ENCODE measurements at regions not wholly inside any gene's neighbourhood (a gene's known extent, or its start where the extent isn't known, plus 50 kb on each side); places are given as distances from the start of the nearest gene placed in this dataset.

DNA sequence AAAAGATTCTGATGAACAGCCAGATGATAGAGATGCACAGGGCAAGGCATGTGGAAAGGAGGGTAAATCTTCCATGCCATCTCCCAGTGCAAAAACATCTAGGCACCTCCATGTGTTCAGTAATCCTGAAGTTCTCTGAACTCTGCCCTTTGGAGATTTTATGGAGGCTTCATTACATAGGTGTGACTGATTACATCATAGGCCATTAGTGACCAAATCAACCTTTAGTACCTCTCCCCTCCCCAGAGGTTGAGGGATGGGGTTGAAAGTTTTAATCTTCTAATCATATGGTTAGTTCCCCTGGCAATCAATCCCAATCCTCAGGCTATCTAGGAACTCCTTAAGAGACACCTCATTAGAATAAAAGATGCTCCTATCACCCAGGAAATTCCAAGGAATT, 2190.2 kb upstream of the PIK3C3 start:
- no peak for DNase-seq

DNA sequence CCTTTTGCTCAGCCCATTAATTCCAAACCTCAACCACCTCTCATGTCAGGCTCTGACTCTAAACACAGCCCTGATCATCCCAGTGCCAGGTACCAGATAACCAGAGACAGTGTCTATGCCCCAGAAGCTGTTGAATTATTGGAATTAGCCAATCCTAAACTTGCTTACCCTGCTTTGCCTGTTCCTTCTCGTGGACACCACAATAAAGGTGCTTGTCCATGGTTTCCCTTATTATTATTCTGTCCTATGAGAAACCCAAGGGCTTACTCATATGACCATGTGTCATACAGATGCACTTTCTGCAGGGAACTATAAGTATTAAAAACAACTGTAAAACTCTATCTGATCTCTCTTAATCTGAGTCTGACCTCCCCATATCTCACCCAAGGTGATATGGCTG, 2193.8 kb upstream of the PIK3C3 start:
- no peak for DNase-seq

DNA sequence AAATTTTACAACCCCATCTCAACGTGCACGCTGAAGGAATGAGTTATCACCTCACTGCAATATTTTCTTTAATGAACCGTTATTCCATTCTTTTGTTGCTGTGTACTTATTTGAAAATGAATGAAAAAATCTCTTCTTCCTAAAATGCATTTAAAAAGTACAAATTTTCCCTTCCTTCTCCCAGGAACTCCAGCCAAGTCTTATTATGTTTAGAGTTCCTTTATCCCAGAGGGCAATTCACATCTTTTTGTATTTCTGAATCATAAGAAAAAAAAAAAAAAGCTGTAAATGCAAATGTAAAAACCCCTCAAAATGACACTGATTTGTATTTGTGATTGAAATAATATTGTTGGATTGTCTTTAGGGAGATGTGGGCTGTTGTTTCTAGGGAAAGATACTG, 2194.3 kb upstream of the CELF4 start:
- DNase-seq: no peak

DNA sequence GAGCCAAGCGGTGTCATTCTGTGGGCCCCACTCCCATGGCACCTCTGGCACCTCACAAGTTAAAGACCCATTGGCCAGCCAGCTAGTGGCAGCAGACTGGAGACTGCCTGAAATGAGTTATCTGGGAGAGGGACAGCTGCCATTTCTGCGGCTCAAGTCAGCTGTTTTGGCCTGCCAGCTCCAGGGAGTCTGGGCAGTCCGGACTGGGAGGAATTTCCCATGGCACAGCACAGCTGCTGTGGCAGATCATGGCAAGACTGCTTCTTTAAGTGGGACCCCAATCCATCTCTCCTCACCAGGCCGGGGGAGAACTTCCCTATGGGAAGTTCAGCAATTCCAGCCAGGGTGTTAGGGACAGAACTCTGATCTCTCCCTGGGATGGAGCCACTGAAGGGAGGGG, 2187.6 kb upstream of the CELF4 start:
- DNase-seq: peak; percentile 42

DNA sequence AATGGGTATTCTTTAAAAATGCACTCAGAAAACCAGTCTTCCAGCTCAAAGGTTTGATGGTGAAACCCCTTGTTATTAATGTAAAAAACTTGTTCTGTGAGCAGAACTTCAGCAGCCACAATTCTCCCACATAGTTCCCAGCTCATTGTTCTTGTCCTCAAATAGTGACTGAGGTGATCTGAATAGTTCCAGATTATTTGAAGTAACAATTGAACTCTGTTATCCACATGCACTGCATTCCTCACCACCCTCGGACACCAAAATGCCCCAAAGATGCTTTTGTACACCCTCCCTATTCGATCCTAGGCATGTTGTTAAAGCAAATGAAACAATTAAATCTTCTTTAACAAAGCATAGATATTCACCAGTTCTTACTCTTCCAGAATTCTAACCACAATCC, 2186.8 kb upstream of the CELF4 start:
- no peak for DNase-seq

DNA sequence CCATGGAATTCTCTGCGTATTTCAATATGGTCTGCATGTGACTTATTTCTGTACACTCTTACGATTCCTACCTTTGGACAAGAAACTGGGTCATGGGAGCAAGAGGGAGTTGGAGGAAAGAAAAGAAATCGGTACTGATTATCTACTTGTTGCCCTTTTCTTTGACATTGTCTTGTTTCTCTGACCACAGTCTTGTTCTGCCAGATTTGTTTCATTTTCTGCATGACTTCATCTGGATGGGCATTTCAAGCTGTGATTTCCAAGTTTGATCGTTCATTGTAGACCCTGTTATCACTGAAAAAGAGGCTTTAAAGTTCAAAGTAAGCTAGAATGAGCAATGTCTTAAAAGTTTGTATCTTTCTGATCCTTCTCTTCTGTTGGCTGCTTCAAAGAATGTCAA, 2186.3 kb upstream of the CELF4 start:
- no peak for DNase-seq

DNA sequence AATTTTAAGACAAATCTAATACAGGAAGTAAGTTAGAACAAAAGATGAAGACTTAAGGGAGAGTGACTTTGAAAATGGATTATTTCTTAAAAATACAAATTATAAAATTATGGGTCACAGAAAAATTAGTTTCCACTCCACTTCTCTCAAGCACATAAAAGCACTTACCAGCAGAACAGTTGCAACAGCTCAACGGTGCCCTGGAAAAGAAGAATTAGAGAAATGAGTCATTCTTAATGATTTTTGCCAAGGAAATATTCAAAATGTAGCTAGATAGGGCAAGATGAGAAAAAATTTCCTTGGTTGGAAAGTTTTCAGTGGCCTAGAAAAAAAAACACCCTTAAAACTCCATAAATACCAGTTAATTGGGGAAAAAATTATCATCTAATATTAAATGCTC, 2185.6 kb upstream of the CELF4 start:
- DNase-seq: no peak

DNA sequence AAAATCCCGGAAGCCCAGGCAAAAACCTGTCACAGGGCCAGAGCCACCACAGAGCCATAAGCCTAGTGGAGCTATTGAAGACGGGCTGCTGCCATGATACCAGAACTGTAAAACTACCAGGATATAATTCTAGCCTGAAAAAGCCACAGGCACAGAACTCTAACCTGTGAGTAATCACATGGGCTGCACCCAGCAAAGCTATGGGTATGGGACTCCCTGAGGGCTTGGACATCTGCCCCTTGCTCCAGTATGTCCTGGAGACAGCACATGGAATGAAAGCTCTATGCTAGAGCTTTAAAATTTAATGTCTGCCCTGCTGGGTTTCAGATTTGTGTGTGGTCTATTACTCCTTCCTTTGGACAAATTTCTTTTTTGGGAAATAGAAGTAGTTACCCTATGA, 2183.6 kb upstream of the CELF4 start:
- DNase-seq: no peak

DNA sequence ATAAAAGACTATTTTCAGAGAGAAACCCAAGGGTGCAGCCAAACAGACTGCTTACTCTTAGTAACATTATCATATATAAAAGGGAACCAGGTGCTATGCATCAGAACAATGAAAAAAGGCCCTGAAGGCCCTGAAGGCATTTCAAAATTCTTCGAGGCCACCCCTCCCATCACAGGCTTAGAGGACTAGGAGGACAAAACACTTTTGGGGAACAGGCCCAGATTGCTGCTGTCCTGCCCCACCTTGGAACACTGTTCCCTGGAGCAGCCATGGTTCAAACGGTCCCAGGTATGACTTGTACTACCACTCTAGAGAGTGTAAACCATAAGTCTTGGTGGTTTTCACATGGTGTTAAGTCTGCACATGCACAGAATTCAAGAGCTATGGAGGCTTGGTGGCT, 2183.1 kb upstream of the CELF4 start:
- DNase-seq: no peak

DNA sequence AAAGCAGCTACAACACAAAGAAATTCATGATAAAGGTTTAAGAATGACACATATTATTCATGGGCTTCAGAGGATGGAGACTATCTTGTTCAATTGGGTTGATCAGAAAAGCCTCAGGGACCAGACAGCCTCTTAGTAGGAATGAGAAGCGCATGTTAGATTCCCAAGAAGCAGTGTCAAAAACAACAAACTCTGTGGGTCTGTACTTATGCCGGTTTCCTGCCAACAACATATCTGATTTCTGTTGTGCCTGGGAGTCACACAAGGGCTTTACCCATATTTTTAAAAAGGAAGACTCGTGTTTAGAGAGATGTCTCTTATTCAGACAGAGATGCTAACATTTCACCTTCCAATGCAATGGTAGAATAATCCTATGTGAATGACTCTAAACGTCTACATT, 2180.6 kb upstream of the CELF4 start:
- DNase-seq: no peak

DNA sequence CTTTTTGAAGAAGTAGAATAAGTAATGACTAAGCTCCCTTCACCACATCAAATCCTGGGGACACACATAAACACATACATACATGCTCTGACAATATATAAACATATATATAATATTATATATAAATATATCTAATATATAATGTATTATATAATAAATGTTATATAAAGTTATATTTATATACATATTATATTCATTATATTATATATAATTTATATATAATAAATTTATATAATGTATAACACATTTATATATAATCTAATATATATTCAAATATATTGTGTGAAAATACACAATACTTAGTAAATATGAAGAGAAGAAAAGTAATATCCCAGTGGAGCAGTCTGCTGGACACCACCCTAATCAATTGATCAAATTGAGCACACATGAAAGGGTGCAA, 2177.9 kb upstream of the CELF4 start:
- DNase-seq: no peak

DNA sequence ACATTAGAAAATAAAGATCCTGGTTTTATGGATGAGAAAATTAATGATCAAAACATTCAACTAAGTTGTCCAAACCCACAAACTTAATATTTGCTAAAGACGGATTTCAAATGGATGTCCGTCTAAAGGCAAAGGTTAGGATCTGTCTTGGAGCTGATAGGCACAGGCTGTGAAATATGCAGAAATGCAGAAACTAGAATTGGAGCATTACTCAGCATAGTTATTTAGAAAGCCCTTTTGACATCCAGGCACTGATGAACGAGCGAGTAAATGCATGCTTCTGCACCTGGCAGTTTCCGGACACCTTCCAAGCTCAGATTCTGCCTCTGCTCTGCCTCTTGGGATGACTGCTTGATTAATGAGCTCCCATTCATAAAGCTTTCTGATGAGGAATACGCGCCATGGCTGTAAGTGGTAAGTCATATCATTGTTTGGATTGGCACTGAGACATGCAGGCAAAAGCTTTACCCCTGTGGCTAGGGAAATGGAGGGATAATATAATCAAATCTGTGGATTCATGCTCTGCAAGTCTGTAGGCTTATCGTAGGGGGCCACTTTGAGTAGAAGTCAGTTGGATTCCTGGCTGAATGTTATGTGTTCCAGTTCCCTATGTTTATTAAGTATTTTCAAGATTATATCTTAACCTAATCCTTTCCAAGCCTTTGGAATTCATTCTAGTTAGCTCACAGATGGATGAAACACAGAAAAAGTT, 2176.3 kb upstream of the CELF4 start:
- DNase-seq: no peak

DNA sequence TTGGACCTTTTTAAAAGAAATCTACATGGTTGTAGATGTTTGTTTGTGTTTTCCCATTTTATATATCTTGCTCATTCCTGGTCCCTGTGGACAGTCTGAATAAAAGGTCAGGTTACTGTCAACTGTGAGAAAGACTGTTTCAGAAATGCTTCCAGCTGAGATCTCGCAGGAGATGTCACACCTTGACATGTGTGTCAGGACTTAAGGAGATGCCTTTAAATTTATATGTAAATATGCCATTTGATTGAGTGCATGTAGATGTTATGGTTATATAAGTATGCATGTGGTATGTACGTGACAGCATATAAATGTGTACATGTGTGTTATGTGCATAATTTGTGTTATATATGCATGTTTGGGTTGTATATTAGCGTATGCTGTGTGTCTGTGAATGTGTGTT, 2172.3 kb upstream of the CELF4 start:
- no peak for DNase-seq

DNA sequence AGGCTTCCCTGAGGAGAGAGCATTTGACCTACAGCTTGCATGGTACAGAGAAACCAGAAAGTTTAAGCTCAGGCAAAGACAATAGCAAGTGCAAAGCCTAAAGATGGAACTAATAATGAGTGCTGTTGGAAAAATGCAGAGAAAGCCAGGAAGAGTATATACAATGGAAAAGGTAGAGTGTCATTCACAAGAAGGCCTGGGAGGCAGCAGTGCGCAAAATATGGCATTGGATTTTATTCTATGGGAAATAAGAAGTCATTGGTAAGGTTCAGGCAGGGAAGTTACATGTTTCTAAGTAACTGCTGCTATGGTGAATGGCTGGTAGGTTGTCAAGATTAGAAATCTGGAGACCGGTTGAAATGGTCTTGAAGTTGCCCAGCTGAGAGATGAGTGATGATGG, 2167.3 kb upstream of the CELF4 start:
- DNase-seq: no peak

DNA sequence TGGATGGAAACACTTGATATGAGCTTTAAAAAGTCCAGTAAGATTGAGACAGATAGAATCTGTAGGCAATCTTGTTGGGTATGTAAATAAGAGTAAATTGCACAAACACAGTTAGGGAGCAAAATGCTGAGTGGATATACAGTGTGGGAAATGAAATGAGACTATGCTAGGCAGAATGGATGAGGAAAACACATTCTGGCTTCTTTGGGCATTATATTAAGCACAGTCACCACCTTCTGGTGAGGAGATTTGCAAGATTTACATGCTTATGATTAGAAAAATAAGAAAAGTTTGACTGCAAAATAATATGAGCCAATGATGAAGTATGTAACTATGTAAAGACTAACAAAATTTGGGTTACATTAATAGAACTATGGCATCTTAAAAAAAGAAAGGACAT, 2165.0 kb upstream of the CELF4 start:
- DNase-seq: no peak

DNA sequence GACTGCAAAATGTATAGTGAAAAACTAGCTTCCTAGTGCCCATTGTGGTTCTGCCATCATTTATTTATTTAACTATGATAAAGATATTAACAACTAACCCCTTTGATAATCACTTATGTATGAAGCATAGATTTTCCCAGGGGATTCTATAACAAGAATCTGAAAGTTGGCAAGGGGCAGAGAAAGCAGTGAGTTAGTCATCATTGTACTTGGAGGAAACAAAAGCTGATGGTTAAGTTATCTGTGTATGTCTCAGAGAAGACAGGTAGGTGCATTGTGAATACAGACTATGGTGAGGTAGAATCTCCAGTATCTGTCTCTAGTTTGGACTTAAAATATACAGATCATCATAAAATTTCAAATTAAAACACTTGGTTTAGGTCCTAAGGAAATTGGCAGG, 2159.1 kb upstream of the CELF4 start:
- no peak for DNase-seq

DNA sequence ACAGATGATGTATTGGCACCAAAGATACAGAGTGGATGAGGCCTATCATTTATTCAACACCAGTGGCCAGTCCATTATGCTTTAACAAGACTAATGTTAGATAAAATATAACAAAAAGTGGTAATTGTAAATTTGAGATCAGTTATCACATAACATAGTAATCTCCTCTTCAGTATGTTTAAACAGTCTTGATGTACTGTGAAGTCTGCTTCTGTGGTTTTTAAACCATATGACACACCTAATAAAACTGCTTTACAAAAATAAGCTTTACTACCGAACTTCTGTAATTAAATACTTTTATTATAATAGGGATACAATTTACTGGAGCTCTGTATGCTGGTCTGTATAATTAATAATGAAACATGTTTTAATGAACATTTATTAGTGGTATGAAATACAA, 2156.1 kb upstream of the CELF4 start:
- DNase-seq: no peak

DNA sequence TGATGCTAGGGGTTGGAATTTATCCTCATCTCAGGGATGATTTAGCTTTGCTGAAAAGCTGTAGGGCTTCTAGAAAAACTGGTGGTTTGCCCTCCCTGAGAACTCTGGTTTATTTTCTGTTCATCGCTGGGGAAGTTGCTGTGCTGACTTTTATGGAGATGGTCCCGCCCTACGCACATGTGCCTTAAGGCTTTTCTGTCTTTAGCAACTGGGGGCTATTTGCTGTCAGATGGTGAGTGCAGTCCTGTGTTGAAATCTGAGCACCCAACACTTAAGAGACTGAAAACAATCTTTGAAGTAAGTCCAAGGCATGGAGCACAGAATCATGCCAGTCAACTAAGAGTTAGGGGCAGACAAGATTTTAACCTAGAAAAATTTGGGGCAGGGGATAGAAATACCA, 2148.4 kb upstream of the CELF4 start:
- DNase-seq: no peak

DNA sequence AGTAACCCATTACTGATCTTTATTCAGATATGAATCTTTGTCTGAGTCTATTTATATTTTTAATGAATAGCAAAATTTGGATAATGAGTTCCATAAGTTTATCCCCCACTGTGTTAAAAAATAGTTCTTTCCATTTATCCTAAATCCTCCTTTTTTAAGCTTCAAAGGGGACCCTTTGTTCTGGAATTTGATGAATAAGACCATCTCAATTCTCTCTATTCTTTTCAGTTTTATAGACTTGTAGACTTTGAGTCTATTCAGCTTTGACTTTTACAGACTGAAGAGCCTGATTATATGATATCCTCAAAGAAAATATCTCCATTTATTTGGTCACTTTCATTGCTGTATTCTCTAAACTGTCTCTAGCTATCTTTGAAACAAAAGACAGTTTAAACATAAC, 2146.1 kb upstream of the CELF4 start:
- DNase-seq: no peak

DNA sequence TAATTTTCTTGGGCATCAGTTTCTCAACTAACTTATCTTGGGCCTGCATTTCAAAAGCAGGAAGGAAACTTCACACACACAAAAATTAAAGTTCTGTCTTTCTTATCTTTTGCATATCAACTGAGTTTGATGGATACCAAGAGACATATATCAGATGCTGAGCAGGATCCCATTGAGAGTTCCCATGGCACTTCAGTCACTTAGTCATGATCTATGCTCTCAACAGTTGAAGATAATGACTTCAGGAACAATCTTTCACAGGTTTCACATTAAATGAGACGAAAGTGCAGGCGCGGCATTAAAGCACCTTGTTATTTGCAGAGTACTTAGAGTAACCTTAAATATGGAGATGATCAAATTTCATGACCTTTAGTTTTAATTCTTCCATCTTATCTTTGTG, 2139.8 kb upstream of the CELF4 start:
- no peak for DNase-seq

DNA sequence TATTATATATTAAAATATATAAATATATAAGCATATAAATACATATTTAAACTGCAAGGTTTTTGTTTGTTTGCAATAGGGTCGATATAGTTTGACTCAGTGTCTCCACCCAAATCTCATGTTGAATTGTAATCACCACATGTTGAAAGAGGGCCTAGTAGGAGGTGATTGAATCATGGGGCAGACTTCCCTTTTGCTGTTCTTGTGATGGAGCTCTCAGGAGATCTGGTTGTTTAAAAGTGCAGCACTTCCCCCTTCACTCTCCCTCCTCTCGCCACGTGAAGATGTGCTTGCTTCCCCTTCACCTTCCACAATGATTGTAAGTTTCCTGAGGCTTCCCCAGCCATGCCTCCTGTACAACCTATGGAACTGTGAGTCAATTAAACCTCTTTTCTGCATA, 2137.3 kb upstream of the CELF4 start:
- no peak for DNase-seq

DNA sequence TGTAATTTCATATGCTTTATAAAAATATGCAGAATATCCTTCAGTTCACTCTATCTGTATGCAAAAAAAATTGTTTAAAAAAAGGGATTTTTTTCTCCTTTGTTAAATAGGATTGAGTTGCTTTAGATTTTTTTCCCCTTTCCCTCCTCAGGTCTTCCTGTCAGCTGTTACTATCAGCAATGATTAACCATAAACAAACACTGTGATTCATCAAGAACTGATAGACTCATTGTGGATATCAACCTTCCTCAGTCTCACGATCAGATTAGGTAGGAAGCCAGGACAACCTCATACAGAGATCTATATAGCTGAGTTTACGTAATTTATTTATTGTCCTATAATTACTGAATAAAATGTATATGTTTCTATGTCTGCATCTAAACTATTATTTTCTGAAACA, 2136.2 kb upstream of the CELF4 start:
- DNase-seq: no peak

DNA sequence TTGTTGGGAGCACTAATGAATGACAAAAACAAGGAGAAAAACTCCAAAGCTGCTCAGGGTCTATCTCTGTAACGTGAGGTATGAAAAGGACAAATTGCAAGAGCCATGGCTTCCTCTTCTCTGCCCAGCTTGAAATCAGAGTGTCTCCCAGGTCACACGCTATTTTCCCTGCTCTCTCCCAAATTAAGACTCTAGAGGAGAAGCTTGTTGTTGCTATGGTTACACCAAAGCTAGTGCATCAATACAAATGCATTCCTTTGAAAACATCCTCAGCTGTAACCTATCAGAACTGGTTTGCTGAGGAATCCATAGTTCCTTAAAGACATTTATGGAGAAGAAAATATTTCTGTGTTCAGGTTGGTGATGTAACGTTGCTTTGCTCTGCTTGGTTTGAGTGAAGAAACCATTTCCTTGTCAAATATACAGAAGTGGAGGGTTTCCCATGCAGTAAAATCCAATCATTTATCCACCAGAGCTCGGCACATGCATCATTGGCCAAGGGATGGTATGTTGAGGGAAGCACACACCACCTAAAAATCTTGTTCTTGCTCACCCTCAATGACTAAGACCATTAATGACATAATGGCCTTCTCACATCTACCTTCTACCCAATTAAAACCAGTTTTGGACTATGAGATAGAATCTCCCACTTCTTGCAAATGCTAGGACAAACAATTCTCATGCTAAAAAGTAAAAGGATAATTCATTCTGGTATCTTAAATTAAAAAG, 2135.6 kb upstream of the CELF4 start:
- no peak for DNase-seq

DNA sequence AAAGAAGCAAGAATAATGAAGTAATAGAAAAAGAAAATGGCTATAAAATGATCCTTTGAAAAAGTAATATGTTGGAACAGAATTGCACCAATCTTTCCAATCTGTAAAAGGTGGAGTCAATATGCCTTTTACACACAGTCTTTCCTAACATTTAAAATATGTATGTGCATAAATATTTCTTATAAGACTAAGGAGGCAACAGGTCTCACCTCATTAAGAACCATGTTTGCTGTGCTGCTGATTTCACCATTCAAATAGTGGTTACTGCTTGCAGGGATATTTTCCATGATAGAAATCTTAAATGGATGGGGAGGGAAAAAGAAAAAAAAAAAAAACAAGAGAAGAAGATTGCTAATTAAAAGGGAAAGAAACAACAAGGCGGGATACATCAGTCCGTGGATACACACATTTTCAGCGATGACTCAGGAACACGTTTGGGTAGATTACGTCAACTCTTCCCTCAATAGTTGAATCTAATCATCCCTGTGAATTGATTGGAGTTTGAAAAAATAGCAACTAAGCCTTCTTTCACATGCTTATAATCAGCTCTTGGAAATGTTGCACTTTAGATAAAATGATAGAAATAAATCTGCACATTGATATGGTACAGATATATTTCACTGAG, 2133.9 kb upstream of the CELF4 start:
- no peak for DNase-seq

DNA sequence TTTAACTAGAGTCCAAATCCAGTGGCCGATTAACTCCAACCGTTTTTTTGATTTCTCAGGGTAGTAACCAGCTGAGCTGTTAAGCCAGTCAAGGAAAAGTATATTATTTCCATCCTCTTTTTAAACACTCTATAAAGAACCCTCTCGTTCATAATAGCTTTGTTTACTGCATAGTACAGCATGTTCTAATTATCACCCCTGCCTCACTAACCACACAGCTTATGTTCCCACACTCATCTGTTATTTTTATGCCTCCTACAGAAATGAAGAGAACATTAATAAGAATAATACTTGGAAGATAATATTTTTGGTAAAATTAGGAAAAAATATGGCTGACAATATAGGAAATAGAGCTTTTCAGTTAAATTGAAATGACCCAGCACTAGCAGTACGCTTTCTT, 2132.8 kb upstream of the CELF4 start:
- no peak for DNase-seq
